ENCODE measurements at regions not wholly inside any gene's neighbourhood (a gene's known extent, or its start where the extent isn't known, plus 50 kb on each side); places are given as distances from the start of the nearest gene placed in this dataset.
A peak's percentile ranks its signal among the peaks of the same experiment; 100 is the strongest.
"Not testable (repeated sequence)": the region's sequence is repeated elsewhere in the genome, so short reads cannot be mapped to it uniquely, and the experiment has no call there.

DNA sequence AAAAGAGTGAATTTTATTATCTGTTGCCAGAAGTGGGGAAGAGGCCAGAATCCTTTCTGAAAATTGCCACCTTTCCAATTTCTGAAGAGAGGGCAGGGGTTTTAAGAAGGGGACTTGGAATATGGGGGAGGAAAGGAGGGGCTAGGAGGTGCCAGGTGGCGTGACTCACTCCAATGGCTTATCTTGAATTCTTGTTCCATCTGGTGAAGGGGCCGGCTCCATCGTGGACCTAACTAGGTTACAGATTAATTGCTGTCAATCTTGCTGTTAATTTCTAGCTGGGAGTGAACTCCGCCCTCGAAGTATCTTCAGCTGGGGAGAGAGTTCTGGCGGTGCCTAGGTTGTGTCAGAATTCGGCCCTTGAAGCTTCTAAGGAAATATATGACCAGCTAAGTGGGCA lies 138.7 kb downstream of the YTHDC2 start:
- no peak for DNase-seq

DNA sequence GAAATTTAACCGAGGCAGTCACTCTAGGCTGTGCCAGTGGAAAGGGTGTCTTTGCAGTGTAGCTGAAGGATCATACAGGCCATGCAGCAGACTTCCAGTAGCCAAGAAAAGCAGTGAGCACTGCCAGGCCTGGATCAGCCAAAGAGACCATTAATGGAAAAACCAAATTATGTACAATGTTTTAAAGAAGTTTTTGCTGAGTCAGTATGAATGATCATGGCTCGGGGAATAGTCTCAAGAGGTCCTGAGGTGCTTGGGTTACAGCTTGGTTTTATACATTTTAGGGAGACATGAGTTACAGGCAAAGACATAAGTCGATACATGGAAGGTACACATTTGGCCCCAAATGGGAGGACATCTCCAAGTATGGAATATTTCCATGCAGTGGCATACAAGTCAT lies 141.3 kb downstream of the YTHDC2 start:
- no peak for DNase-seq

GRCh38 chr5:113660206-113660605 lies 146.7 kb downstream of the YTHDC2 start:
- DNase-seq: no peak

GRCh38 chr5:113660706-113661250 lies 147.3 kb downstream of the YTHDC2 start:
- no peak for DNase-seq

DNA sequence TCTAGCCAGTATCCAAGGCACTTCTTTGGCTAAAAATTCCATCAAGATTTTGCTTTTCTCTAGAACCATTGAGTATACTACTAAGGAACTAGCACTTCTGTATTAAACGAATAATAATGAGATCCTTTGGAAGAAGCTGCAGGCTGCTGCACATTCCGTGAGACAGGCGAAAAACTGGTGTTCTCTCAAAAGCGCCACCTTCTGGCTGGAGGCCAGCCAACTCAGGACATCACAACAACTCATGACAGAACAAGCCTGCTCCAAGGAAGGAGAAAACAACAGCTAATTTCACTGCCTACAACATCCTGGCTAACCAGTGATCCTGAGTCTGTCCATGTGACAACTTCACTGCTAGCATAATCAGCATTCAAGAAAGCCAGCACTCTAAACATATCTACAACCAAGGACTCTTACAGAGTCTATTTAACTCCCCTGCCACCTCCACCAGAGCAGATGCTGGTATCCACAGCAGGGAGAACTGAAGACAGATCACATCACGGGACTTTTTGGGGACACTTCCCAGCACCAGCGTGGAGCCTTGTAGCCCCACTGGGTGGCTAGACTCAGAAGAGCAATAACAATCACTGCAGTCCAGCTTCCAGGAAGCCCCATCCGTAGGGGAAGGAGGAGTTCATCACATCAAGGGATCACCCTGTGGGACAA lies 150.5 kb downstream of the YTHDC2 start:
- DNase-seq: peak; percentile 35

- no peak for DNase-seq
These were observed 159.5 kb downstream of the YTHDC2 start for GRCh38 chr5:113673041-113673440.

GRCh38 chr5:113675166-113675565 lies 161.7 kb downstream of the YTHDC2 start:
- DNase-seq: no peak

DNA sequence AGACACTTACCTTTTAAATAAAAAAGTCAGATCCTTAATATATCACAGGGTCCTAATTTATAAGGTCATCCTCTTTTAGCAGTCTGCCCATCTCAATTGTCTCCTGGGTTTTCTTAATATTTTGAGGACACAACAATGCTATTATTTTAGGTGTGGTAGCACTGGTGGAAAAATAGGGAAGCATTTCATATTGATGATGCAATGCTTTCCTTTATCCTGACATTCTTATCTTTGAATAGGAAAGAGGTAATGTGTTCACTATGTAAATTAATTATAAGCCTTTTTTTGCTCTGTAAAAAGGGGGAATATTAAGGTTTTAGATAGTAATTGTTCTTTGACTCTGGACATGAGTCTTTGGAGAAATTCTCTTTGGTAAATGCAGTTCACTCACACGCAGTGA lies 164.7 kb downstream of the YTHDC2 start:
- DNase-seq: no peak

GRCh38 chr5:113678924-113679575 lies 165.6 kb downstream of the YTHDC2 start:
- peak; percentile 62 for DNase-seq

DNA sequence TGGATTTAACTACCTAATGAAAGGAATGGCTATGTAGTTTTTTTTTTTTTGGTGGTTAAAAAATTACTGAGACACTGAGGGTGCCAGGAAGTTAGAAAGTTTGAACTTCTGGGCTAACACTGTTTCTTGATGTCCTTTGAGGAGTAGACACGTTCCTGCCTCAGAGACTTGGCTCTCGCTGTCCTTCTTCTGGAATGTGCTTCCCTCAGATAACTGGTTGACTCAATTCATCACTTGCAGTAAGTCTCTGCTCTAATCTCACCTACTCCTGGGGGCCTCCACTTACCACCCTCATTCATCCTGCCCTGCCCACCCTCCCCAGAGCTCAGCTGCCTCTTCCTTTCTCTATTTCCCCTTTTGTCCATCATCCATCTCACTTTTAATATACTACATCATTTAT lies 167.0 kb downstream of the YTHDC2 start:
- DNase-seq: no peak

DNA sequence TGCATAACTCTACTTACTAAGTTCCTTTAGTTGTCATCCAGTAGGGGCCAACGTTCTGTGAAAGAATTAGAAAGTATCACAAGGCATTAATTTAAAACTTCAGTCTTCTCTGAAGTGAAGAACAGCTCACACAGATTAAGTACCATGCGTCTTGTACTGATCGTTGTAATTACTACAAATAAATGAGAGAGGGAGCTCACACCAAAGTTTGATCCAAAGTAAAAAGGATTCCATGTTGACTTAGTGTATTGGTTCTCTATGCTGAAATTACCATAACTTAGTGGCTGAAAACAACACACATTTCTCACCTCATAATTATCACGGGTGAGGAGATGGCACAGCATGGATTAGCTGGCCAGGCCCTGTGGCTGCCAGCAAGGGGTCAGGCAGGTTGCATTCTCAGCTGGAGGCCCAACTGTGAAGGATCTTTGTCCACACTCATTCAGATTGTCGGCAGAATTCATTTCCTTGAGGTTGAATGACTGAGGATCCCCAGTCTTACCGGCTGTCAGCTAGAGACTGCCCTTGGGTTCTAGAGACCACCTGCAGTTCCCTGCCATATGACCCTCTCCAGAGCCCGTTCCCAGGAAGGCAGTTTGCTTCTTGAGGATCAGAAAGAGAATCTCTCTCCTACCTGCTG lies 169.1 kb downstream of the YTHDC2 start:
- no peak for DNase-seq

- no peak for DNase-seq
These were observed 169.7 kb downstream of the YTHDC2 start for GRCh38 chr5:113683211-113683610.

GRCh38 chr5:113686599-113686998 lies 173.1 kb downstream of the YTHDC2 start:
- no peak for DNase-seq

DNA sequence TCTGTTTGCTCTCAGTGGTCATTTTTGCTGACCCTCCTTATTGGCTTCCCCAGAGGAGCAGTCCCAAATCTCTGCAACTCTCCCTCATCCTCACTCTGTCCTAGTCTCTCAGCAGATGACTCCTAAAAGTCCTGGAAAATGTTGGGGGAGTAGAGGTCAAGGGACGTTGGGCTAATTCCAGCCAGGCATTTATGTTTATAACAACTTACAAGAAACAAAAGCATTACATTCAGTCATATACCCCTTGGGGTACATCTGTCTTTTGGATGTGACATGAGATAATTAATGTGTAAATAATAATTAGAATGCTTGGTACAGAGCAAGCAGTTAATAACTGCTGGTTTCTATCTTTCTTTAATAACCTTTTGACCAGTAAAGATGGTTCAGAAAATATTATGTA lies 176.2 kb downstream of the YTHDC2 start:
- no peak for DNase-seq

DNA sequence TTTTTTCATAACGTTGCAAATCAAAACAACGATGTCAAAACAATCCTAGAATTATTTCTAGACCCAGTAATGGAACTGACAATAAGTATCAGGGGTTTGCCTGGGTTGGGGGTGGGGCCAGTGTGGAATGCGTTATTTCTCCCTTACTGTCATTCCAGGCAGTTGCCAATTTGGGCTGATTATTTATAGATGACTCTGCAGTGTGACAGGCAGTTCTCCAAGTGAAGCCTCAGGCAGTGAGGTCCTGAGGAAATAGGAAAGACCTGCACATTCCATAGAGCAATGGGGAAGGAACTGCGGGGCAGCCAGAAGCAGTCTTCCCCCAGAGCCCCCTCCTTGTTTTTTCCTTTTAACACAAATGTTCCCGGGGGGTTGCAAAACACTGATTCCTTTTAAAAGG lies 179.0 kb downstream of the YTHDC2 start:
- DNase-seq: no peak

DNA sequence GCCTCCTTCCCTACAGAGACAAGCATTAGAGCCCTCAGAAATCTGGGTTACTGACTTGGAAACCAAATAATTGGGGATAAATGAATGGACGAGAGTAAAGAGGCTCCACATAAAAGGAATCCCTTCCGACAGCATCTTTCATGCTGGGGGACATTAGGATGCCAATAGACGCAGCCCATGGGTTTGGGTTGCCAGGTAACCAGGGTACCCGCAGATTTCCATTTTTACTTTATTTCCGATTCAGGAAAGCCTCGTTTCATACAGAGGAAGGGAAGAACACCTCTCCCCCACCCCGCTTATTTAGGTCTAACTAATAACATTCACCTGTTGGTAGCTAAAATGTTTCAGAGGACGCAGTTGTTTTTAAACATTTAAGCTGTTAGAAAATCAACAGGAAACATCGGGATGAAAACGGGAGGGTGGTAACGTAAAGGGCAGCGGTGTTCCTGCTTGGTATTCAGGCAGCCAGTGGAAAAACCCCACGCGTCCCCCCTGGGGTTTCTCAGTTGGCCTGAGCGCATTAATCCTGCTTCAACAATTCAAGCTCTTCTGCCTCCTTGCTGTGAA lies 179.5 kb downstream of the YTHDC2 start:
- DNase-seq: no peak

- DNase-seq: no peak
These were observed 180.2 kb downstream of the YTHDC2 start for GRCh38 chr5:113693701-113694100.

DNA sequence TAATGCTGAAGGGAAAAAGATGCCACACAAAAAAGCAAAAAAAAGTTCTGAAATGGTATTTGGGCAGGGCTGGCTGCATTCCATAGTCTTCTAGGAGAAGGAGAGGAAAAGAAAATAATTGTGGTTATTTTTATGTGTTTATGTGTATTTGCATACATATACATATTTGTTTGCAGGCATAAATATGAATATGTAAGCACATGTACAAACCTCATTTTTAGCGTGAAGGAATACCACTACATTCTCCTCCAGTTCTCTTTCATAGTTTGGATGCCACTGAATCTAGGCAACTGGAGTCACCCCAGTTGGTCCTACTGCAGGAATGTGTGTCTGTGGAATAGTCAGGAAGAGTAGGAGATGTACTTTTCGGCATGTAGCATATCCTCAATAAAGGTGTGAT lies 181.1 kb downstream of the YTHDC2 start:
- no peak for DNase-seq

GRCh38 chr5:113703266-113703665 lies 189.8 kb downstream of the YTHDC2 start:
- DNase-seq: no peak

DNA sequence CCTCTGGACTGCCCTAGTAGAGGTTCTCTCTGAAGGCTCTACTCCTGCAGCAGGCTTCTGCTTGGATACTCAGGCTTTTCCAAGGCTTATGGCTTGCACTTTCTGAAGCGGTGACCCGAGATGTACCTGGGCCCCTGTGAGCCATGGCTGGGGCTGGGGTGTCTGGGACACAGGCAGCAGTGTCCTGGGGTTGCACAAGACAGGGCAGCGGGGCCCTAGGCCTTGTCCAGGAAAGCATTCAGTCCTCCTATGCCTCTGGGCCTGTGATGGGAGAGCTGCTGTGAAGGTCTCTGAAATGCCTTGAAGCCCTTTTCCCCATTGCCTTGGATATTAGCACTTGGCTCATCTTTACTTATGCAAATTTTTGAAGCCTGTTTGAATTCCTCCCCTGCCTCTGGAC lies 192.2 kb downstream of the YTHDC2 start:
- no peak for DNase-seq

GRCh38 chr5:113713051-113713450 lies 199.6 kb downstream of the YTHDC2 start:
- no peak for DNase-seq

DNA sequence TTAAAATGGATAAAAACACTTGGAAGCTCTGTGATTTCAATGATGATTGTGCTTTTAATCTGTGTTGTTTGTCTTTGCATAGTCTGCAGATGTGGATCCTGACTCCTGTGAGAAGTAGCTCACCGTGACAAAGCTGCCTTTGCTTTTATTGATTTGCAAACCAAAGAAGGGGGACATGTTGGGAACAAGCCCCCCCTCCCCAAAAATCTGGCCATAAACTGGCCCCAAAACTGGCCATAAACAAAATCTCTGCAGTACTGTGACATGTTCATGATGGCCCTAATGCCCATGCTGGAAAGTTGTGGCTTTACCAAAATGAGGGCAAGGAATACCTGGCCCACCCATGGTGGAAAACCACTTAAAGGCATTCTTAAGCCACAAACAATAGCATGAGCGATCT lies 202.4 kb downstream of the YTHDC2 start:
- DNase-seq: not testable (repeated sequence)

DNA sequence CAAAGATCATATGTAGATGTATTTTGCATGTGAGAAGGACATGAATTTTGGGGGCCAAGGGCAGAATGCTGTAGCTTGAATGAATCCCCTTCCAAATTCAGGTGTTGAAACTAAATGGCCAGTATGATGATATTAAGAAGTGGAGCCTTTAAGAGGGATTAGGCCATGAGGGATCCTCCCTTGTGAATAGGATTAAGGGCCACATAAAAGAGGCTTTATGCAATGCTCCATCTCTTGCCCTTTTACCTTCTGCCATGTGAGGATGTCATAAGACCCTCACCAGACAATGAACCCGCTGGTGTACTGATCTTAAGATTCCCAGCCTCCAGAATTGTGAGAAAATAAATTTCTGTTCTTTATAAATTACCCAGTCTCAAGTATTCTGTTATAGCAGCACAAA lies 206.1 kb downstream of the YTHDC2 start:
- DNase-seq: no peak

DNA sequence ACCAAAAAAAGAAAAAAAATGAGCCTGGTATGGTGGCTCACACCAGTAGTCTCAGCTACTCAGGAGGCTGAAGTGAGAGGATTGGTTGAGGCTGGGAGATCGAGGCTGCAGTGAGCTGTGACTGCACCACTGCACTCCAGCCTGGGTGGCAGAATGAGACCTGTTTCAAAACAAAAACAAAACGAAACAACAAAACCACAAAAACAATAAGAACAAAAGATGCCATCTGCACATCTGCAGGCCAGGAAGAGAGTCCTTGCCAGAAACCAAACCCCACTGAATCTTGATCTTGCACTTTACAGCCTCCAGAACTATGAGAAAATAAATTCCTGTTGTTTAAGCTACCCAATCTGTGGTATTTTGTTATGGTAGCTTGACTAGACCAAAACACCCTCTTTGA lies 207.7 kb downstream of the YTHDC2 start:
- DNase-seq: no peak

Measured in activated CD4-positive, alpha-beta T cell treated with anti-CD3 and anti-CD28 coated beads, Interleukin-2, Interleukin-6, amounts not matched to agents 100 ng/mL and 50 ng/mL, durations not matched to agents 16 hours and 8 hours (primary cell).